OCI-LY1 (cell line): ENCODE measurements at regions not wholly inside any gene's neighbourhood (a gene's known extent, or its start where the extent isn't known, plus 50 kb on each side); places are given as distances from the start of the nearest gene placed in this dataset.

ENCODE experiments used
- CTCF ChIP-seq: fragments of 200-600 bp; sonication (generic), shearing (Covaris generic); IDR thresholded peaks from 2 replicates; pipeline ENCODE4 v1.5.1; 2017; ENCODE audit warnings: mild to moderate bottlenecking, antibody characterized with exemption, low read length, moderate library complexity, mixed read lengths
- EZH2 ChIP-seq: fragments of 200-600 bp; sonication (generic), shearing (Covaris generic); IDR thresholded peaks from 2 replicates; pipeline ENCODE4 v1.8.0; 2017; ENCODE audit warnings: borderline replicate concordance, mixed run types, mild to moderate bottlenecking, antibody characterized with exemption, low read length, moderate library complexity, mixed read lengths

- no peak for TF ChIP-seq CTCF
- no peak for TF ChIP-seq EZH2
These were observed 1110.0 kb upstream of the PCDH20 start for GRCh38 chr13:62525652-62526051.
